ENCODE measurements at regions not wholly inside any gene's neighbourhood (a gene's known extent, or its start where the extent isn't known, plus 50 kb on each side); places are given as distances from the start of the nearest gene placed in this dataset.
"Not testable (repeated sequence)": the region's sequence is repeated elsewhere in the genome, so short reads cannot be mapped to it uniquely, and the experiment has no call there.

DNA sequence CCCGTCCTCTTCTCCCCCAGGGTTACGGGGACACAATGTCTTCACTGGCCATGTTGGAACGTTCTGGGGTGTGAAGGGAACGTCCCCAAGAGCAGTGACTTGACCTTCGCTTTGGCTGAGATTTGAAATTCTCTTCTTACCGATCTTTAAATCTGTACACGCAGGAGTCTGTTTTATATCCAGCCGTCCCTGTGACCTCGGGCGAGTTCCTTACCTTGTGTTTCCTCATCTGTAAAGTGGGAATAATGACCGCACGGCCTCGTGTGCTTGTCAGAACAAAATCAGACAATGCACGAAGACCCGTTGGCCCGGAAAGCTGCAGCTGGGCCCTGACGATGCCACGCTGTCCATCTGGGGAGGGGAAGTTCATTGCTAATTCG lies 454.3 kb downstream of the PREX1 start:
- DNase-seq (ENCODE audit: low read depth, low spot score) = no peak
- CTCF ChIA-PET = no interaction called here
- H3K4me3 ChIP-seq (ENCODE audit: low read depth, low read length) = no peak overlapping the region
- TF ChIP-seq, protein P1, sequence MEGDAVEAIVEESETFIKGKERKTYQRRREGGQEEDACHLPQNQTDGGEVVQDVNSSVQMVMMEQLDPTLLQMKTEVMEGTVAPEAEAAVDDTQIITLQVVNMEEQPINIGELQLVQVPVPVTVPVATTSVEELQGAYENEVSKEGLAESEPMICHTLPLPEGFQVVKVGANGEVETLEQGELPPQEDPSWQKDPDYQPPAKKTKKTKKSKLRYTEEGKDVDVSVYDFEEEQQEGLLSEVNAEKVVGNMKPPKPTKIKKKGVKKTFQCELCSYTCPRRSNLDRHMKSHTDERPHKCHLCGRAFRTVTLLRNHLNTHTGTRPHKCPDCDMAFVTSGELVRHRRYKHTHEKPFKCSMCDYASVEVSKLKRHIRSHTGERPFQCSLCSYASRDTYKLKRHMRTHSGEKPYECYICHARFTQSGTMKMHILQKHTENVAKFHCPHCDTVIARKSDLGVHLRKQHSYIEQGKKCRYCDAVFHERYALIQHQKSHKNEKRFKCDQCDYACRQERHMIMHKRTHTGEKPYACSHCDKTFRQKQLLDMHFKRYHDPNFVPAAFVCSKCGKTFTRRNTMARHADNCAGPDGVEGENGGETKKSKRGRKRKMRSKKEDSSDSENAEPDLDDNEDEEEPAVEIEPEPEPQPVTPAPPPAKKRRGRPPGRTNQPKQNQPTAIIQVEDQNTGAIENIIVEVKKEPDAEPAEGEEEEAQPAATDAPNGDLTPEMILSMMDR (IDR thresholded peaks at IDR 0.05; ENCODE audit: insufficient read depth, low read length, missing control alignments) = no peak
- POLR2A ChIA-PET = no interaction called here

DNA sequence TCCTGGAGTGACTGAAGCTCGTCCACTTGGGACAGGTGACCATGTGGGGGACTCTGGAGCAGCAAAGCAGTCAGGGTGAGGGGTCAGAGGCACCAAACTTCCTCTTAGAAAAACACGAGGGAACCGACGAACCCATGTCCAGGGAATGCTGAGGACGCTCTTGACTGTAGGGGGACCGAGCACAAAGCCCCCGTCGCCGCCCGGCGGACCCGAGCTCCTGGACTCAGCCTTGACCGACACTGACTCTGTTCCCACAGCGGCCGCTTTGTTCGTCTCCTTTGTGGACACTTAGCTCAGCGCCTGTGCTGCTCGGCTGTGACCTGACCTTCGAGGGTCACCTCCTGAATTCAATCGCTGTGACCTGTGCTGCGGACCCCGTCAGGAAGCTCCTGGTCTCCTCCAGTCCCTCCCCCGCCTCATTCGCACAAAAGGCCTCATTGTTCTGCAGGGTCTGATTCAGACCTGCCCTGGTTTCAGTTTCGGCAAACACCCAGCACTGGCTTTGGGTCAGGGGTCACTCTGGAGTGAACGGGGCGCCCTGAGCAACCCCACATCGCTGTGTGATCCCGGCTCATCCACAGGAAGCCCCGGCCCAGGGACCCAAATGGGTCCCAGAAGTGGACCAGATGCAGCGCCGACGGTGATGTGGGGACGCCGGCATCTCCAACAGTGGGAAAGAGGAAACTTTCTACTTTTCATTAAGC lies 454.8 kb downstream of the PREX1 start:
- CTCF ChIA-PET; DNase-seq (ENCODE audit: low read depth, low spot score); H3K4me3 ChIP-seq (ENCODE audit: low read depth, low read length); POLR2A ChIA-PET: not testable (repeated sequence)

DNA sequence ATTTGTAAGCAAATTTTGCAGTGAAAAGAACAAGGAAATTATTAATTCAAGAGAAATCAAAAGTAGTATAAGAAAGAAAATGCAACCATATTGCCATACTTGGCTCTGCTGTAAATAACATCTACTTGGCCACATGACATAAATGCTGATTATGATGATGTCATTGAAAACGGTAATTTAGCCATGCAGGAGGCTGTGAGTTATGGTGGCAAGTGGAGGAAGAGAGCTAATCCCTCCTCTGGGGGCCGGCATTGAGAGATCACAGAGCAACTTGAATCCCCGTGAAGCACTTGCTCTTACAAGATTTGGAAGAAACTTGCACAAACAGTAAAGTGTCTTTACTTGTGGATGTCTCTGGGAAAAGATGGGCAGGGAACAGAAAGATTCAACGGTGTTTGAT lies 456.6 kb downstream of the PREX1 start:
- no peak for DNase-seq (ENCODE audit: low read depth, low spot score)
- ChIA-PET POLR2A (no interaction called here), CTCF (no interaction called here)
- TF ChIP-seq, protein P1 (IDR thresholded peaks at IDR 0.05; ENCODE audit: insufficient read depth, low read length, missing control alignments) = no peak
- no peak overlapping the region for H3K4me3 ChIP-seq (ENCODE audit: low read depth, low read length)

DNA sequence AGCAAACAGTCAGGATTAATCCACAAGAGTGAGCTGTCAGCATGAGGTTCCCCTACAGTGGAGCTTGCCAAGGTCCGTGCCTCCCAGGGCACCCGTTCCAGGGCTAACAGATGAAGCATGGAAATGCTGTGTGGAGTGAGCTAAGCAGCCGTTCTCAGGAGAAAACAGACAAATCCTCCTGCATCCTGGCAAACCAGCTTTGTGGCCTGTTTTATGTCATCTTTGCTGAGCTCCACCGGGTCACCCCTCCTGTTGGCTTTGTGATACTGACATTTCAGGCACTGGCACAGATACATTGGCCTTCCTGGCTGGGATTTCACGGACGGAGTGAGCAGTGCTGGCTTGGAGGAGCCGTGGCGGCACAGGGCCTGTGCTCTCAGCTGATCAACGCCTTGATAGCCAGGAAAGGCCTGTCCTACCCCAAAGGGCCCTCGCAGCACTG lies 459.2 kb downstream of the PREX1 start:
- POLR2A ChIA-PET; CTCF ChIA-PET; DNase-seq (ENCODE audit: low read depth, low spot score); H3K4me3 ChIP-seq (ENCODE audit: low read depth, low read length): not testable (repeated sequence)

DNA sequence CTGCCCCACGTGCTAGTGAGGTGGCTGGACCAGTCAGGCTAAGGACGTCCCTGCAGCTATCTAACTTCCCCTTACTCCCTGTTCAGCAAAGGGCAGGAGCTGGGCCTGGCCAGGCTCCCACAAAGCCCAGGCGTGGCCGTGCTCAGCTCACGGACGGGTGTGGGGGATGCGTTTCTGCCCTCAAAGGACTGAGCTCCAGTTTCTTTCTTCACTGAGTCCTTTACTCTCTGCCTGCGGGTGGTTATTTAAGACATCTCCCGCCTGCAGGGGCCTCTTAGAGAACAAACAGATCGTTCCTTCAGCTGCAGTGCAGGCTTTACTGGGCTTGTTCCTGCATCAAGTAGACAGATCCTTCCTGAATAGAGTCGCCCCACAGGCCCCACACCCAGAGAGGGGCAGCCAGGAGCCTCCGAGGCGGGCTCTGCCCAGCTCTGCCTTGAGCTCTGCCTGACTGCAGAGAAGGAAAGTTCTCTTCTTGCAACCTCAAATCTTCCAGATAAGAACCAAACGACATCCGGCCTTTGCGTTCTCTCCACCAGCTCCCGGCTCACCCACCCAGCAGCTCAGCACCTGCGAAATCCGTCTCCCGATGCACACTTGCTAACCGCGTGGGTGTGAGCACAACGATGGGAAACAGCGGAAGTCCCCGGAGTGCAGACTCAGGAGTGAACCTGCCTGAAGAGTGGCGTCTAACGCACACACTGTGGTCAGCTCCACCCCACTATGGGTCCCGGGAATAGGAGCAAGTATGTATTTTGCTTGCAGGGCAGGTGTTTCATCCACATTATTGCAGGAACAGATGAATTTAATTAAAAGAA lies 460.0 kb downstream of the PREX1 start:
- DNase-seq (ENCODE audit: low read depth, low spot score); CTCF ChIA-PET; H3K4me3 ChIP-seq (ENCODE audit: low read depth, low read length); POLR2A ChIA-PET: not testable (repeated sequence)

DNA sequence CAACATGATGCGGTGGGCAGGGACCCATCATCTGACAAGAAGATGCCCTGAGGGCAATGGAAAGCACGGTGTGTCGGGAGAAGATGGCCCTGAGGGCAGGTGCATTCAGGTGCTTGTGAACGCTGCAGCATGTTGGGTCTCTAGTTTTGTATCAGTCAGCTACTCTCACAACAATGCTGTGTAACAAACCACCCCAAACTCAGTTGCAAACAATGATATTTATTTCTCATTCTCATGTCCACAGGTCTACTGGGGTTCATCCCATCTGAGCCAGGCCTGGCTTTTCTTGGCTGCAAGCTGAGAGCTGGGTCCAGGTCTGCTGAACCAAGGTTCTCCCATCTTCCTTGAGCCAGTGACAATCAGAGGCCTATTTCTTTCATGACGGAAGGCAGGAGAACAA lies 461.6 kb downstream of the PREX1 start:
- ChIA-PET POLR2A (no interaction called here), CTCF (no interaction called here)
- TF ChIP-seq, protein P1 (IDR thresholded peaks at IDR 0.05; ENCODE audit: insufficient read depth, low read length, missing control alignments) = no peak
- no peak for DNase-seq (ENCODE audit: low read depth, low spot score)
- H3K4me3 ChIP-seq (ENCODE audit: low read depth, low read length) = no peak overlapping the region

- TF ChIP-seq, protein P1 (IDR thresholded peaks at IDR 0.05; ENCODE audit: insufficient read depth, low read length, missing control alignments) = no peak
- CTCF ChIA-PET = no interaction called here
- POLR2A ChIA-PET = interaction anchor here (0.6 kb wide), 1 partner anchor 203 kb away, joined by 3 read pairs; no protein-coding TSS in a partner anchor
- H3K4me3 ChIP-seq (ENCODE audit: low read depth, low read length) = no peak overlapping the region
- no peak for DNase-seq (ENCODE audit: low read depth, low spot score)
Observed at GRCh38 chr20:48364688-48365421, 462.9 kb downstream of the PREX1 start.

Data from AG04449 (cell line).